ENCODE measurements at regions not wholly inside any gene's neighbourhood (a gene's known extent, or its start where the extent isn't known, plus 50 kb on each side); places are given as distances from the start of the nearest gene placed in this dataset.
"Not testable (repeated sequence)": the region's sequence is repeated elsewhere in the genome, so short reads cannot be mapped to it uniquely, and the experiment has no call there.

DNA sequence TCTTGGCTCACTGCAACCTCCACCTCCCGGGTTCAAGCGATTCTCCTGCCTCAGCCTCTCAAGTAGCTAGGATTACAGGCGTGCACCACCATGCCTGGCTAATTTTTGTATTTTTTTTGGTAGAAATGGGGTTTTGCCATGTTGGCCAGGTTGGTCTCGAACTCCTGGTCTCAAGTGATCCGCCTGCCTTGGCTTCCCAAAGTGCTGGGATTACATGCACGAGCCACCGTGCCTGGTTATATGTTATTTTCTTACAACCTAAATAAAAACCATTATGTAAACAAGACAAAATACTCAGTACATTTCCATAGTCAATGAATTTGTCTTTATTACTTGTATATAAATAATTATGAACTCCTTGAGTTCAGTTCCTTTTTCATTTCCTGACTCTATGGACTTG lies 75.7 kb upstream of the TPTE start:
- in situ Hi-C loops (cut with HindIII; ENCODE audit: low pct_unique_long_range_greater_than_20kb, low sequenced_read_pairs); DNase-seq (ENCODE audit: low read depth, low spot score): not testable (repeated sequence)

DNA sequence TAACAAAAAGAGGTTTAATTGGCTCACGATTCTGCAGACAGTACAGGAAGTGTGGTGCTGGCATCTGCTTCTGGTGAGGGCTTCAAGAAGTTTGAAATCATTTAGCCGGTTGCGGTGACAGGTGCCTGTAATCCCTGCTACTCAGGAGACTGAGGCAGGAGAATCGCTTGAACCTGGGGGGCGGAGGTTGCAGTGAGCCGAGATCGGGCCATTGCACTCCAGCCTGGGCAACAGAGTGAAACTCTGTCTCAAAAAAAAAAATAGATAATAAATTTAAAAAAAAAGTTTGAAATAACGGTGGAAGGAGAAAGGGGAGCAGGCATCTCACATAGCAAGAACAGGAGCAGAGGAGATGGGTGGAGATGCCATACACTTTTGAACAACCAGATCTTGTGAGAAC lies 71.9 kb upstream of the TPTE start:
- DNase-seq (ENCODE audit: low read depth, low spot score); in situ Hi-C loops (cut with HindIII; ENCODE audit: low pct_unique_long_range_greater_than_20kb, low sequenced_read_pairs): not testable (repeated sequence)

DNA sequence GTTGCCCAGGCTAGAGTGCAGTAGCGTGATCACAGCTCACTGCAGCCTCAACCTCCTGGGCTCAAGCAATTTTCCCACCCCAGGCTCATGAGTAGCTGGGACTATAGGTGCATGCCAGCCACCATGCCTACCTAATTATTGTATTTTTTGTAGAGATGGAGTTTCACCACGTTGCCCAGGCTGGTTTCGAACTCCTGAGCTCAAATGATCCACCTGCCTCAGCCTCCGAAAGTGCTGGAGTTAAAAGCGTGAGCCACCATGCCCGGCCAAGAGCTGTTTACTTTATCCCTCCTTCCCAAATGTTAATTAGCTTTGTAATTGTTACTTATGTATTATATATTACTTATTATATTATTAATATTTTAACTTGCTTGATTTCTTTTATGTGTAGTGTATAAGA lies 70.1 kb upstream of the TPTE start:
- in situ Hi-C loops (cut with HindIII; ENCODE audit: low pct_unique_long_range_greater_than_20kb, low sequenced_read_pairs); DNase-seq (ENCODE audit: low read depth, low spot score): not testable (repeated sequence)

DNA sequence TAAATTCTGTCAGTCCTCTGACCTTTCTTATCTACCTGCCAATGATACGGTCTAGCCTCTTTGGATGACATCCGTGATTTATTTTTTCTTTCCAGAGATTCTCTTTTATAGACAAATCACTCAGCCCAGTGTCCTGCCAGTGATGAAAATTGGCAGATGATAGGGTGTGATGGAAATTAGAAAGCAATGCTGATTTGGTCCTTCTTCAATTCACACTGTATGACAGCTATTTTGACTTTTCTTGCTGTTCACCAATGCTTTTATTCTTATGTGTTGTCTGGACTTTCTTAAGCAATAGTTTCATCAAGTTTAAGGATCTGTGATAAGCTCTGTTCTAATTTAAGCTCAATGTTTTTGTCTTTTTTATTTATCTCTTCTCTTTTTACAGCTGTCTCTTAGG lies 63.6 kb upstream of the TPTE start:
- DNase-seq (ENCODE audit: low read depth, low spot score); in situ Hi-C loops (cut with HindIII; ENCODE audit: low pct_unique_long_range_greater_than_20kb, low sequenced_read_pairs): not testable (repeated sequence)

DNA sequence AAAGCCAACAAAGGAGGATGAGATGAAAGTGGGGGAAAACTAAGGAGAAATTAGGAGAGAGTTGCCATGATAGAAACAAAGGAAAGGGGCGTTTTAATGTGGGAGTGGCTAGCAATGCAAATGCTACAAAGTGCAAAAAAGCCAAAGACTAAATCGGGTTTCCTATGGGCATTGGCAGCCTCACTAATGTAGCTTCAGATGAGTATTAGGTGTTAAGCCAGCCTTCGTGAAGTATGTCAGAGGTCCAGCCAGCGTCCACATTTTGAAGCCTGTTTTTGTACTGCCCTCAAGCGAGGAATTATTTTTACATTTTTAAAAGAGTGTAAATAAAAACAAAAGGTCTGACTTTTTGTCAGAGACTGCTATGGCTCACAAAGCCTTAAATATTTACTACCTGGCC lies 60.4 kb upstream of the TPTE start:
- in situ Hi-C loops (cut with HindIII; ENCODE audit: low pct_unique_long_range_greater_than_20kb, low sequenced_read_pairs); DNase-seq (ENCODE audit: low read depth, low spot score): not testable (repeated sequence)

DNA sequence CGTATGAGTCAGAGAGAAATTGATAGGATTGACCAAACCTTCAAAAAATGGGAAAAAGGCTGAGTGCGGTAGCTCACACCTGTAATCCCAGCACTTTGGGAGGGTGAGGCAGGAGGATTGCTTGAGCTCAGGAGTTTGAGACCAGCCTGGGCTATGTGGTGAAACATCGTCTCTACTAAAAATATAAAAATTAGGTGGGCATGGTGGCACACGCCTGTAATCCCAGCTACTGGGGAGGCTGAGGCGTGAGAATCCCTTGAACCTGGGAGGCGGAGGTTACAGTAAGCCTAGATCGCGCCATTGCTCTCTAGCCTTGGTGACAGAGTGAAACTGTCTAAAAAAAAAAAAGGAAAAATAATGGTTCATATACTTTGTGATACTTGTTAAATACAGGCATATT lies 59.9 kb upstream of the TPTE start:
- in situ Hi-C loops (cut with HindIII; ENCODE audit: low pct_unique_long_range_greater_than_20kb, low sequenced_read_pairs); DNase-seq (ENCODE audit: low read depth, low spot score): not testable (repeated sequence)

DNA sequence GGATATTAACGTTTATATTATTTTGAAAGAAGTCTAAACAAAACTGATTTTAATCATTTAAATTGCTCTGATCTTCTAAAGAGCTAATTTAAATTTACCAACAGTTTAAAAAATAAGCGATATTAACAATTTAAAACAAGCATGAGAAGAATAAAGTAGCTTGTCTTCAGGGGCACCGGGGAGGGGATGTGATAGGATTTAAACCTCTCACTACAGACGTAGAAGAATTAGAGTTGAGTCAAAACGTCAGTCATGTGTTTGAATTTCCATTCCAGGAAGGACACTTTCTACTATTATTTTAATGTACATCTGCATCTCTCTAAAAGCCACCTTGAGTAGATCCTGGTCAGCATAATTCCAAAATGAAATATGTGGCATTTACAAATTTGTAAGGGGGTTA lies 58.2 kb upstream of the TPTE start:
- in situ Hi-C loops (cut with HindIII; ENCODE audit: low pct_unique_long_range_greater_than_20kb, low sequenced_read_pairs): no loop called here

DNA sequence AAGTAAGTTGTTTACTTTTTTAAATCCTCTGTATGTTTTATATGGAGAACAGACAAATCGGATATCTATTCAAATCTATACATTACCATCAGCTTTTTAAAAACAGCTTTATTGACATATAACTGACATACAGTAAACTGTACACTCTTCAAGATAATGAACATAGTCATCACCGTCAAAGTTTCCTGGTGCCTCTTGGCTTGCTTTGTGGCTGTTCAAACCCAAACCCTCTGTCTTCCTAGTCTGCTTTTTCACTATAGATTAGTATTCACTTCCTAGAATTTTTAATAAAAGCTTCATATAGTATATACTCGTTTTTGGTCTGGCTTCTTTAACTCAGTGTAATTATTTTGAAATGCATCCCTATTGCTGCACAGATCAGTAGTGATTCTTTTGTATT lies 56.4 kb upstream of the TPTE start:
- DNase-seq (ENCODE audit: low read depth, low spot score): no peak
- in situ Hi-C loops (cut with HindIII; ENCODE audit: low pct_unique_long_range_greater_than_20kb, low sequenced_read_pairs): no loop called here

More for the DNA sequence above, 58.2 kb upstream of the TPTE start:
- no peak for DNase-seq (ENCODE audit: low read depth, low spot score)

DNA sequence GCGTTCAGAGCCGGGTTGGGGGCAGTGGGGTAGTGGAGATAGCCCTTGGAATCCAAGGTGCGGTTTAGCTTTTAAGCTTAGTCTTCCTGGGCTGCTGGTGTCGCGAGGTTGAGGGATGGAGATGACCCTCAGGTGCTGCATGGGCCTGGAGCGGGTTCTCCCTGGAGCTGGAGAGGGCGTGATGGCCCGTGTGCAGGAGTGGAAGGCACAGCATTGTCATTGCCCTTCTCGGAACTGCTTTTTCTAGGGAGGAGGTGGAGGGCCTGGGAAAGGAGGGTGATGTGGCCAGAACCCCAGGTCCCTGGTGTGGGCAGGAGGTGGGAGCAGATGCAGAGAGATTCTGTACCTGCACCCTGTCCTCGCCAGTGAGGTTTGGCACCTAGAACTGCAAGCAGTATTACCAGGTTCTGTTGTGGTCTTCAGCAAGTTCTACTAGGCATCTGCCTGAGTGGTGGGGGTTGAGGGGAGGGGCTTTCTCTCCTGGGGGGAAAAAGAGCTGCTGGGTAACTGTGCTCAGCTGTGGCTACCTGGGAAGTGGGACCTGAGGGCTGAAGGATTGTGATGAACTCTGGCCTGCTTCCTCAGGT lies 55.8 kb upstream of the TPTE start:
- DNase-seq (ENCODE audit: low read depth, low spot score); in situ Hi-C loops (cut with HindIII; ENCODE audit: low pct_unique_long_range_greater_than_20kb, low sequenced_read_pairs): not testable (repeated sequence)

DNA sequence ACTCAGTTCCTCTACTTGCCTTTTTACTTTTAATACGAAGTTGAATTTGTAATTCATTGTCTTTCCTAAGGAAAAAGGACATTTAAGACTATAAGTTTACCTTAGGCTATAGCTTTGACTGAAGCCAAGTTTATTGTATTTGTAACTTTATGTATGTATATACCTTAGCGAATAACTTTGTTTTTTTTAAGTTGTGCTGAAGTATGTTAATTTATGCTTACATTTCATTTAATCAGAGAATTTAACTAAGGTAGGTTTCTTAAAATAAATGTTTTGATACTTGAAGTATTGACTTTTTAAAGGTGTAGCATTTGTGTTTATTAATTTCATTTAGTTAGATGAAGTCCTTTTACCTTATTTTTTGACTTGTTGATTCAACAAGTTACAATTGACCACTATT lies 55.2 kb upstream of the TPTE start:
- DNase-seq (ENCODE audit: low read depth, low spot score): no peak
- in situ Hi-C loops (cut with HindIII; ENCODE audit: low pct_unique_long_range_greater_than_20kb, low sequenced_read_pairs): no loop called here

Small RNA genes in the stretch of these regions (small RNA-seq; reads per million reads assigned to genes)
- gene AF254983.2: 0 reads per million in 2 experiments

Measured in SK-MEL-5 (cell line).